GM23248 (cell line): ENCODE measurements at regions not wholly inside any gene's neighbourhood (a gene's known extent, or its start where the extent isn't known, plus 50 kb on each side); places are given as distances from the start of the nearest gene placed in this dataset.

Source experiments
- DNase-seq: peaks from one replicate; pipeline ENCODE4 v3.0.0-alpha.2; 2015
- H2AFZ ChIP-seq: fragments of 200-600 bp; sonication (generic); 2 replicates; pipeline ENCODE4 v1.6.1; 2016; ENCODE audit warnings: antibody characterized with exemption
- H3F3A ChIP-seq: fragments of 200-600 bp; sonication (generic); 2 replicates; pipeline ENCODE4 v1.6.1; 2016; ENCODE audit warnings: mild to moderate bottlenecking, antibody characterized with exemption, mixed run types; ENCODE audit not compliant: insufficient read depth
- H3K27ac ChIP-seq: fragments of 200-600 bp; sonication (generic); 2 replicates; pipeline ENCODE4 v1.5.1; 2016; ENCODE audit warnings: mild to moderate bottlenecking
- H3K27me3 ChIP-seq: fragments of 200-600 bp; sonication (generic); replicated peaks from 2 replicates; pipeline ENCODE4 v1.6.1; 2016; ENCODE audit warnings: mild to moderate bottlenecking; ENCODE audit not compliant: insufficient read depth
- H3K36me3 ChIP-seq: fragments of 200-600 bp; sonication (generic); 2 replicates; pipeline ENCODE4 v1.6.1; 2016; ENCODE audit warnings: low read depth, mild to moderate bottlenecking
- H3K4me1 ChIP-seq: fragments of 200-600 bp; sonication (generic); 2 replicates; pipeline ENCODE4 v1.6.1; 2016; ENCODE audit warnings: mild to moderate bottlenecking; ENCODE audit not compliant: insufficient read depth
- H3K4me2 ChIP-seq: fragments of 200-600 bp; sonication (generic); one replicate; pipeline ENCODE4 v1.6.1; 2016; ENCODE audit warnings: mild to moderate bottlenecking; ENCODE audit not compliant: unreplicated experiment
- H3K4me3 ChIP-seq: fragments of 200-600 bp; sonication (generic); 2 replicates; pipeline ENCODE4 v1.5.1; 2016; ENCODE audit warnings: mild to moderate bottlenecking
- H3K79me2 ChIP-seq: fragments of 200-600 bp; sonication (generic); 2 replicates; pipeline ENCODE4 v1.6.1; 2016; ENCODE audit warnings: mild to moderate bottlenecking; ENCODE audit not compliant: insufficient read depth
- H3K9ac ChIP-seq: fragments of 200-600 bp; sonication (generic); 2 replicates; pipeline ENCODE4 v1.6.1; 2016; ENCODE audit warnings: mild to moderate bottlenecking
- H3K9me2 ChIP-seq: fragments of 200-600 bp; sonication (generic); 2 replicates; pipeline ENCODE4 v1.6.1; 2016; ENCODE audit warnings: mixed run types, mild to moderate bottlenecking, moderate library complexity; ENCODE audit not compliant: insufficient read depth
- H3K9me3 ChIP-seq: fragments of 200-600 bp; sonication (generic); one replicate; pipeline ENCODE4 v1.6.1; 2017; ENCODE audit warnings: low read depth
- H4K20me1 ChIP-seq: fragments of 200-600 bp; sonication (generic); 2 replicates; pipeline ENCODE4 v1.6.0; 2016; ENCODE audit not compliant: insufficient read depth
- EZH2 ChIP-seq: fragments of 200-600 bp; sonication (generic); IDR thresholded peaks from 2 replicates; pipeline ENCODE4 v1.6.1; 2018; ENCODE audit warnings: antibody characterized with exemption, mild to moderate bottlenecking; ENCODE audit not compliant: insufficient read depth, poor library complexity, severe bottlenecking
- EZH2phosphoT487 ChIP-seq: fragments of 200-600 bp; sonication (generic); IDR thresholded peaks from 2 replicates; pipeline ENCODE4 v1.6.1; 2018; ENCODE audit warnings: antibody characterized with exemption, moderate library complexity, mild to moderate bottlenecking, low read depth; ENCODE audit not compliant: insufficient read depth
- WGBS, 2 experiments: methylation state at CpG; one replicate each; pipeline ENCODE4 v1.1.6; 2015 to 2017; ENCODE audit warnings: low lambda C conversion rate in 2 of 2, low coverage in 1 of 2; ENCODE audit errors: missing lambda C conversion rate in 2 of 2; 5-methylcytosine and 5-hydroxymethylcytosine counted together
- in situ Hi-C: fragments of 300-500 bp; cut with MboI; formaldehyde crosslinking; loops from 2 replicates; pipeline ENCODE4 v1.15.0; 2020

- WGBS, 2 experiments: 49 to 56% methylated on average over 4 of the region's 4 CpGs
- no peak overlapping the region for H3K4me3 ChIP-seq
- in situ Hi-C loops: no loop called here
- H4K20me1 ChIP-seq: no peaks in the 10 kb centered on the region
- H3K4me1 ChIP-seq: no peaks in the 10 kb centered on the region
- no peak overlapping the region for H3K4me2 ChIP-seq
- no peak for DNase-seq
- H2AFZ ChIP-seq: no peak overlapping the region
- H3K27me3 ChIP-seq: no peaks in the 10 kb centered on the region
- no peaks in the 10 kb centered on the region for H3K36me3 ChIP-seq
- H3K9ac ChIP-seq: no peak overlapping the region
- no peaks in the 10 kb centered on the region for H3F3A ChIP-seq
- H3K9me2 ChIP-seq: no peaks in the 10 kb centered on the region
- TF ChIP-seq EZH2 (no peak), EZH2phosphoT487 (no peak)
- no peaks in the 10 kb centered on the region for H3K9me3 ChIP-seq
- no peak overlapping the region for H3K27ac ChIP-seq
- H3K79me2 ChIP-seq: no peaks in the 10 kb centered on the region
Observed at GRCh38 chr11:71083105-71083504, 169.3 kb downstream of the SHANK2 start.

GRCh38 chr11:71082454-71082853, 169.9 kb downstream of the SHANK2 start:
- 64 to 69% methylated on average over 9 of the region's 9 CpGs for WGBS, 2 experiments
- no peak for TF ChIP-seq EZH2
- no peak for TF ChIP-seq EZH2phosphoT487

GRCh38 chr11:71081704-71082230, 170.6 kb downstream of the SHANK2 start:
- Histone ChIP-seq H3K4me1 (no peaks in the 10 kb centered on the region), H3K9ac (no peak overlapping the region), H3K79me2 (no peaks in the 10 kb centered on the region), H2AFZ (no peak overlapping the region), H3K9me3 (no peaks in the 10 kb centered on the region), H4K20me1 (no peaks in the 10 kb centered on the region), H3F3A (no peaks in the 10 kb centered on the region), H3K36me3 (no peaks in the 10 kb centered on the region), H3K4me3 (no peak overlapping the region), H3K27ac (no peak overlapping the region), H3K9me2 (no peaks in the 10 kb centered on the region), H3K4me2 (no peak overlapping the region), H3K27me3 (no peaks in the 10 kb centered on the region)
- DNase-seq: no peak
- 26 to 39% methylated on average over 11 to 12 of the region's 12 CpGs for WGBS, 2 experiments
- no peak for TF ChIP-seq EZH2phosphoT487
- no peak for TF ChIP-seq EZH2
- in situ Hi-C loops: no loop called here

More at GRCh38 chr11:71082454-71082853, 169.9 kb downstream of the SHANK2 start:
- no peaks in the 10 kb centered on the region for H3K79me2 ChIP-seq
- no peaks in the 10 kb centered on the region for H3K9me2 ChIP-seq
- H3K9me3 ChIP-seq: no peaks in the 10 kb centered on the region
- no peaks in the 10 kb centered on the region for H3K4me1 ChIP-seq
- H3K4me3 ChIP-seq: no peak overlapping the region
- no peak overlapping the region for H3K27ac ChIP-seq
- no peak overlapping the region for H3K9ac ChIP-seq
- in situ Hi-C loops: no loop called here
- no peak overlapping the region for H3K4me2 ChIP-seq
- no peaks in the 10 kb centered on the region for H3K36me3 ChIP-seq
- no peak for DNase-seq
- no peaks in the 10 kb centered on the region for H4K20me1 ChIP-seq
- no peaks in the 10 kb centered on the region for H3F3A ChIP-seq
- no peak overlapping the region for H2AFZ ChIP-seq
- H3K27me3 ChIP-seq: no peaks in the 10 kb centered on the region

- H3F3A ChIP-seq: no peaks in the 10 kb centered on the region
- H3K36me3 ChIP-seq: no peaks in the 10 kb centered on the region
- peak; percentile 79 for DNase-seq
- no peaks in the 10 kb centered on the region for H3K9me3 ChIP-seq
- H3K4me3 ChIP-seq: no peak overlapping the region
- H3K27me3 ChIP-seq: no peaks in the 10 kb centered on the region
- in situ Hi-C loops: no loop called here
- no peaks in the 10 kb centered on the region for H3K79me2 ChIP-seq
- H4K20me1 ChIP-seq: no peaks in the 10 kb centered on the region
- H3K27ac ChIP-seq: no peak overlapping the region
- TF ChIP-seq EZH2: no peak
- no peaks in the 10 kb centered on the region for H3K4me1 ChIP-seq
- H3K4me2 ChIP-seq: no peak overlapping the region
- H3K9ac ChIP-seq: no peak overlapping the region
- no peak overlapping the region for H2AFZ ChIP-seq
- H3K9me2 ChIP-seq: no peaks in the 10 kb centered on the region
- WGBS, 2 experiments: 30 to 32% methylated on average over 24 to 25 of the region's 25 CpGs
Observed at GRCh38 chr11:71080239-71081097, 171.9 kb downstream of the SHANK2 start.
